Stimulated activated CD4-positive, alpha-beta T cell treated with anti-CD3 and anti-CD28 coated beads, Interleukin-15, amount 100 ng/mL, for 24 hours (primary cell): ENCODE measurements at regions not wholly inside any gene's neighbourhood (a gene's known extent, or its start where the extent isn't known, plus 50 kb on each side); places are given as distances from the start of the nearest gene placed in this dataset.

ENCODE experiments used
- DNase-seq: peaks from one replicate; pipeline ENCODE4 v3.0.0-alpha.2; 2020

DNA sequence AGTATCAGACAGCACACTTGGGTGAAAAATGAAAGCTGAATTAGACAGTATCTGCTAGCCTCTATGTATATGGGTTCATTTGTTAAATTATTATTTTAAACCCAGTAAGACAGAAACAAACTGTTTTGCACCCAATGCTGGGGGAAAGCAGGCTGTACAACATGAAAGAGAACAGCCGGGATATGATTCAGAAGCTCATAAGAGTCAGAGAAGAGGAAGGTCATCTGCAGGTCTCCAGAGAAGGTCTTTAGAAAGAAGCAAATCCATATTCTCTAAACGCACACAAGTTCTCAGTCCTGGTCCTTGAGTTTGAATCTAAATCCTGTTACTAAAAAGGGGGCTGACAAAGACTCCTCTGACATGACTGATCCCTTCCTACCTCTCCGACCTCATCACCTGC, 155.1 kb downstream of the SIPA1L2 start:
- DNase-seq: no peak

GRCh38 chr1:232473900-232474299, 156.0 kb downstream of the SIPA1L2 start:
- no peak for DNase-seq

- no peak for DNase-seq
These were observed 156.6 kb downstream of the SIPA1L2 start for GRCh38 chr1:232473324-232473723.

- DNase-seq: no peak
These were observed 157.4 kb downstream of the SIPA1L2 start for GRCh38 chr1:232472485-232473041.

DNA sequence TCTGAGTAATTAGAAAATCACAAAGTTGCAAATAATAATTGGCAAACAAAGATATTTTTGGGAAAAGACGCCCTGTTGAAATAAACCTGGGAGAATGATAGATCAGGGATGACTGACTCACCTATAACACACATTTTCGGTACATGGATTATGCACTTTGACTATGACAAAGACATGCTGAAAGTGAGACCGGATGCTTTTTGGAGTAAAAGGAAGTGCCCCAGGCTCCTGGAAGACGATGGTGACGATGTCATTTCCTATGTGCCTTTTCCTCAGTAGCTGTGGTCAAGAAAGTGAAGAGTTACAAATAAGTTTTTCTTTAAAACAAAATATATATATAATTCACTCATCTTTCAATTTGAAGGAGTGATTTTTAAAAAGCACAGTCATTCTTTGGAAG, 158.7 kb downstream of the SIPA1L2 start:
- no peak for DNase-seq

GRCh38 chr1:232470711-232471110, 159.2 kb downstream of the SIPA1L2 start:
- no peak for DNase-seq

DNA sequence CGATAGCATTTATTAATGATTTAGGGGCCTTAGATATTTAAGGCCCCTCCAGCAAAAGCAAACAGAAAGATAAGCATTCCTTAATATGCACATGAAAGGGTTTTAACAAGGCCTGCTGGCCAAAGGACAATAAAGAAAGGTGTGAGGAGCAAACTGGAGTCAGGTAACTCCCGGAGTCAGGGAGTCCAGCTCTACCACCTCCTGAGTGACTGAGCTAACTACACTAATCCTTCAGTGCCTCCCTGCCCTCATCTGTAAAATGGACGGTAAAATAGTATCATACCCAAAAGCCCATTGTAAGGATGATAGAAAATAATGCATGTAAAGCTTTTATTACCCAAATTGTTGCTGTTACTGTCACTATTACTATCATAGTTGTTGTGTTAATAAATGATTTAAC, 161.7 kb downstream of the SIPA1L2 start:
- DNase-seq: no peak

DNA sequence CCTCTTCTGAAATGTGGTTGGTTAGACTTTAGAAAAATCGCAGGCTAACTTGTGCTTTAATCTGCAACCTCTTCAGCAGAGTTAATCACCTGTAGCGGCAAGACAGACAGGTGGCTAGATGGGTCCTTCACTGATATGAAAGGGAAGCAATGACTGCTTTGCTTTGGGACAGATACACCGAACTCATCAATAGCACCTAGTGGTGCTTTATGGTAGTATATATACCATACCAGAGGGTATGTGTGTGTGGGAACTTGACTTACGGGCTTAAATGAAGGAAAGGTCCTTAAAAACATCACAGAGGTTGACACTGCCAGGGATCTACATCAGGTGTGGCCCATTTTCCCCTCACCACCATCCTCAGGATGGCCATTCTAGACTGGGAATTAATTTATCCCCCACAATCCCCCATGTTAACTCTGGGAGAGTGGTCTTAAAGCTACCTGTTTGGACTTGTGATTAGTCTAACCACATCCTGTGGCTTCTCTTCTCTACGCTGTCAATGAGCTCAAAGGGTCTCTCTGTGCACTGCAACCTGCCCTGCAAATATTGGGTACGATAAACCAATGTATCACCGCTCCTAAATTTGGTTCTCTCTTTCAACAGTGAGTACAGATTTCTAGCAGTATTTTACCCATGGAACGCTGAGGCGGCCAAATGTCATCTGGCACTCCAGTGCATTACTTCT, 162.7 kb downstream of the SIPA1L2 start:
- no peak for DNase-seq

DNA sequence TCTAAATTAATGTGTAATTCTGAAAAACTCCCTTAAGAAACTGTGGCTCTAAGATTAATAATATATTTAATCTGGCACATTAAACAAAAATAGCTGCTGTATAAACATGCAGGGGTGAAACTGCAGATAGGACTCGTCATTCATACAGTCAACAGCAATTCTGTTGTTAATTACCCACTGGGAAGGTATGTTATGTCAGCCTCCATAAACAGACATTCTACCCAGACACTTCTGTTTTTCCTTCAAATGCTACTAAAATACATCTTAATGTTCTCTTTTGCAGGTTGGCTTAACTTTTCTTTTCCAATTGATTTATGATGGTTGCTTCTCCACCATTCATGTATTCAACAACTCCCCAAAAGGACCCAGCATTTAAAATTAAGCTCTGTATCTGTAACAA, 165.6 kb downstream of the SIPA1L2 start:
- DNase-seq: no peak

DNA sequence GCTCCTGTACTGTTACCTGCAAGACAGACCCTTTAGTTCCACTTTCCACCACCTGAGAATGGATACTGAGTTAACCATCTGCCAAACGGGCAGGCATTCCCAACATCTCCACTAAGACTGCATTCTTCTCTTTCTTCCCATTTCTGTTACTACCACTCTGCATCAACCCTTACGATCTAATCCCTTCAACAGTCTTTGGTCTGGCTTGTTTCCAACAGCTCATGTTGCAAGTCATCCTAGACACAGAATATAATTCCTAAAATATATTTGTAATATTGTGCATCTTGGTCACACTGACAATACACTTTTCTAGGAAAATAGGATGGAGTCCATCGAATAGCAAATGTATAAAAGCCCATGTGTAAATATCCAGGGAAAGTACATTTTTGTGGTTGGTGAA, 166.7 kb downstream of the SIPA1L2 start:
- no peak for DNase-seq

- DNase-seq: no peak
These were observed 167.7 kb downstream of the SIPA1L2 start for GRCh38 chr1:232462213-232462612.

DNA sequence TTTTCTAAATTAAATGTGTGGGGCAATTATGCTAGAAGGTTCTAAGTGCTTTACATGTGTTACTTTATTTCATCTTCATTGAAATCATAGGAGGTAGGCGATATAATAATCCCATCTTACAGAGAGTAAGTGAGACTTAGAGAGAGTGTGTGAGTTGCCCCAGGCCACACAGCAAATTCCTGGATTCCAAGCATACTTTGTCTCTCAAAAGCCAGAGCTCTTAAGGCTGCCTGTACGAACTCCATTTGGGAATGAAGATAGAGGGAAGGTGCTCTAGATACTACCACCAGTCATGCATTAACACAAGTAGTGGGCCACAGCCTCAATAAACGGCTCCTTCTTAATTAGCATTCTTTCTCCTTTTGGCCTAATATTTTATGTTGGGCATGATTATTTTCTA, 170.1 kb downstream of the SIPA1L2 start:
- no peak for DNase-seq

GRCh38 chr1:232459087-232459486, 170.8 kb downstream of the SIPA1L2 start:
- DNase-seq: no peak

DNA sequence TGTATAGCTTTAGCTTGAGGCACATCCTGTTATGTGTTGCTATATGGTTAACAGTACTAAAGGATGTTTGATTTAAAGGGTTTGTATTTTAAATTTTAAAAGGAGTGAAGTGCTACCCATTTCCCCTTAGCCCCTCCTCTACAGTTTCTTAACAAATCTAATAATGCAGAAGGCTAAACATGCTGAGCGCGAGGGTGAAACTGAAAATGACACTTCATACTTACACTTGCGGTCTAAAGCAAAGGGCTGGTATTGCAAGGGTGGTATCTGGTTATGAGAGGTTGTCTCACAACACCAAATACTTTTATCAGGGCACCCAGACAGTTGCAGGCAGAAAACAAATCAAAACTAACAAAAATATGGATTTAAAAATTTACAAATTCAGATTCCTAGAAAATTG, 172.3 kb downstream of the SIPA1L2 start:
- DNase-seq: peak; percentile 16

DNA sequence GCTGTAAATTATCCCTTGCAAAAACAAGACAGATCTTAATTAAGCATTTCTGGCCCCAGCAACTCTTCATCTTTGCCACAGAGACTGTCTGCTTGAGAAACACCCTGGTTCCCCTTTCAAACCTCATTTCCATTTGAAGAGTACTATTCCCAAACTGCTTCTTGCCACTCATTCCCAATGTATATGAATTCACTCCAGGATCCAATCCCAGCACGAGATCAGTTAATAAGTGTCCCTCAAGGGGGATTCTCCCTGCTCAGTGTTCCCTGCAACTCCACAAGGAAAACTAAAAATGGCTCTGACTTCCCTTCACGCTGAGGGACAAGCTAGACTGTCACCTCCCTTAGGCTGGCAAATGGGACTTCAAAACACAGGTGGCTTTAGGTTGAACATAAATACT, 173.2 kb downstream of the SIPA1L2 start:
- no peak for DNase-seq

GRCh38 chr1:232454227-232454886, 175.6 kb downstream of the SIPA1L2 start:
- DNase-seq: no peak

DNA sequence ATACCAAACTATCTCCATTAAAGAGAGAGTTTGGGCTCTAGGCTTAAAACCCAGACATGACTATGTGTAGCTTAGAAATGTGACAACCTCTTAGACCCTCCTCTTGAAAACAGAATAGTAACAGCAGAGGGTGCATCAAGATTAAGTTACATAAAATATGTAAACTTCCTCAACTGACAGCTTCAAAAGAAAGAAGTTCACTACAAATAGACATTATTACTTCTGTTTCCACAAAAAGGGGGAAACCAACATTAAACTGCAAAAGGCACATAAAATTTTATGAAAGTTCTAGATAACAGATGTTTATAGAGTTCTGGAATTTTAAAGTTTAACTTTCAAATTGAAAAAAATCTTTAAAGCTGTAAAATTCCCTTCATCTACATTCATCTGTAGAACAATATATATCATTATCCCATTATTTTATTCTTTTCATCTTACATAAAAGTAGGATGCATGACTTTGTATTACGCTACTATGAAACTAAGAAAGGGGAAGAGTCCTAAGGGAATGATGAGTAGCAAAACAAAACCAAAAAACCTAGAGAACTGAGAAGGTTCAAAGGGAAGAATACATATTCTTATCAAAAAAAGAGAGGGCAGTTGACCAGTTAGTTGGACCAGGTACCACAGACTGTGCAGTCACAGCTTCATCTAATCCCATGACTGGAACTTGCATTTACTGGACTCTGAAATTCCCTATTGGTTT, 177.0 kb downstream of the SIPA1L2 start:
- no peak for DNase-seq

DNA sequence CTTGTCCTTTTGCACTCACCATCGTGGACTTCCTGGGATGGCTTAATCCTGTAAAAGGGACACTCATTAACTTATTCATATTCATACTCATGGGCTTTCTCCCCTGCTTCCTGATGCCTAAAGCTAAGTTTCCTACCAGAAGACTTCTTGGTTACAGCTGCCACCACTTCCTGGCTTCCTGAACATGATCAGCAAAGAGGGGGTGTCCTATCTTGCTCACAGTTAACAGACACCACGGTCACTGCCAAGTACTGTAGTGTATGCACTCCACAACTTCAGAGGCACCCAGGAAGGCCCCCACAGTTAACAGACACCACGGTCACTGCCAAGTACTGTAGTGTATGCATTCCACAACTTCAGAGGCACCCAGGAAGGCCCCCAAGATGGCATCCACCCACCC, 177.8 kb downstream of the SIPA1L2 start:
- no peak for DNase-seq

DNA sequence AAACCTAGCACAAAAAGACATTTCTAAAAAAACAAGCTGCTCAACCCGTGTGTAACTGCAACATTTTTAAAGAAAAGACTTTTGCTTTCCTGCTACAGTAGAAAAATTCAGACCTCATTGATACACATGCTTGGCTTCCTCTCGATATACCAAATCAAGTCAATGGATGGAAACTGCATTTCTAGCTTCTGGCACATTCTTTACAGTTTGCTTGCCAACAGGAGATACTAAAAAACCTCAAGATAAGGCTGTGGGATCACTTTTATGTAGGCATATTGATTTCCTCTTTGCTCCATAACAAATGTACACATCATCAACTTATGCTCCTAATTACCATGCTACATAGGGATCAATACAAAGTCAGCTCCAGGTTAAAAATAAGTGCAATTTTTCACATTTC, 178.4 kb downstream of the SIPA1L2 start:
- DNase-seq: no peak

GRCh38 chr1:232450615-232451014, 179.3 kb downstream of the SIPA1L2 start:
- no peak for DNase-seq

- no peak for DNase-seq
These were observed 182.8 kb downstream of the SIPA1L2 start for GRCh38 chr1:232447125-232447524.

DNA sequence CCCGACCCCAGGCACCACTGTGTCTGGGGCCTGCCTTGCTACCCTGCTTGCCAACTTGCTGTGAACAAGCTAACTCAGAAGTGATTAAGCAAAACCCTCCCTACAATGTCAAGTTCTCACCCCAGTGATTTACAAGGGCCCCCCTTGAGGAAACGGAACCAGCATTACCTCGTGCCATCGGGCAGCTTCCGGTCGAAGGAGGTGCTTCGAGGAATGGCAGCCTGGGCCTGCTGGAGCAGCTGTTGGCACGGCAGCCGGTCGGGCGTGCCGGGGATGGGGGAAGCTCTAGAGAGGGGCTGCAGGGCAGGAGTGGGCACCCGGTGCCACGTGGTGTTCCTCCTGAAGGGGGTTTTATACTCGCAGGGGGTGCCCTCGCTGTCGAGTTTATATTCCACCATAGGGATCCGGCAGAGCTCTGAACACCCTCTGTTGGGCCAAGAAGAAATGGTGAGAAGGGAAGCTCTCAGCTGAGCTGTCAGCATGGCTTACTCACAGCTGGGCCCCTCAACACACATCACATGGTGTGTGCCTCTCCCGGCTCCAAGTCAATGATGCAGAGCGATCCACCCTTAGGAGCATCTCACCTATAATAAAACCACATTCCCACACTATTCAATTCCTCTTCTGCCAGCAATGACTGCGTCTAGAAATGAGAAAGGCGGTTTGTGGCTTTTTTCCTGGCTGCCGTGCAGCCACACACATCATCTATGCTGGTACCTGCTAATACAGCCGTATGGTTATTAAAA, 184.4 kb downstream of the SIPA1L2 start:
- no peak for DNase-seq

GRCh38 chr1:232443372-232443771, 186.6 kb downstream of the SIPA1L2 start:
- DNase-seq: no peak
